SK-N-SH (cell line): ENCODE measurements at regions not wholly inside any gene's neighbourhood (a gene's known extent, or its start where the extent isn't known, plus 50 kb on each side); places are given as distances from the start of the nearest gene placed in this dataset.

Experiments used
- CTCF ChIA-PET: fragments of 300-600, 350-600 bp; formaldehyde crosslinking; extraction: SDS; loops from one replicate; lab custom pipeline; 2021; lab: Yijun Ruan, JAX
- POLR2A ChIA-PET: fragments of 350-600 bp; sonication (Branson Sonifier 250); formaldehyde crosslinking; extraction: SDS; loops from one replicate; lab custom pipeline; 2020; ENCODE audit warnings: antibody characterized with exemption, inconsistent platforms; lab: Yijun Ruan, JAX
- DNase-seq: peaks from one replicate; pipeline ENCODE4 v3.0.0; 2012
- H2AFZ ChIP-seq: fragments of 200-600 bp; sonication (generic); 2 replicates; pipeline ENCODE4 v1.8.1; 2016; ENCODE audit warnings: antibody characterized with exemption, mild to moderate bottlenecking, low read depth
- H3F3A ChIP-seq: fragments of 200-600 bp; sonication (generic); replicated peaks from 2 replicates; pipeline ENCODE3; 2016; ENCODE audit warnings: antibody characterized with exemption, mild to moderate bottlenecking; ENCODE audit not compliant: insufficient read depth
- H3K27ac ChIP-seq, 2 experiments: fragments of 200-500 bp in 1 of 2; fragments of 200-600 bp in 1 of 2; sonication (Bioruptor generic) in 1 of 2; sonication (generic), shearing (Covaris generic) in 1 of 2; 2 replicates each; pipeline versions ENCODE4 v1.5.1 to v1.6.1; 2014 to 2016; ENCODE audit warnings: low read depth in 2 of 2, inconsistent platforms in 1 of 2, low read length in 1 of 2, mild to moderate bottlenecking in 1 of 2, mixed read lengths in 1 of 2
- H3K27me3 ChIP-seq: fragments of 200-600 bp; sonication (generic), shearing (Covaris generic); 2 replicates; pipeline ENCODE4 v1.6.1; 2016; ENCODE audit warnings: mixed run types; ENCODE audit not compliant: insufficient read depth
- H3K36me3 ChIP-seq, 2 experiments: fragments of 200-500 bp in 1 of 2; fragments of 200-600 bp in 1 of 2; sonication (Bioruptor generic) in 1 of 2; sonication (generic) in 1 of 2; replicated peaks in 1 of 2; 2 replicates each; pipeline versions ENCODE3 to v1.5.1; 2014 to 2016; ENCODE audit warnings: low read length in 1 of 2, mild to moderate bottlenecking in 1 of 2; ENCODE audit not compliant: insufficient read depth in 2 of 2, control insufficient read depth in 1 of 2
- H3K4me1 ChIP-seq, 2 experiments: fragments of 200-500 bp in 1 of 2; fragments of 200-600 bp in 1 of 2; sonication (Bioruptor generic) in 1 of 2; sonication (generic), shearing (Covaris generic) in 1 of 2; 2 replicates each; pipeline versions ENCODE4 v1.5.1 to v1.6.1; 2014 to 2016; ENCODE audit warnings: low read depth in 1 of 2, low read length in 1 of 2, mixed run types in 1 of 2; ENCODE audit not compliant: insufficient read depth in 2 of 2, control insufficient read depth in 1 of 2
- H3K4me2 ChIP-seq: fragments of 200-600 bp; sonication (generic), shearing (Covaris generic); 2 replicates; pipeline ENCODE4 v1.6.1; 2017; ENCODE audit warnings: mixed run types
- H3K4me3 ChIP-seq, 2 experiments: fragments of 200-500 bp in 1 of 2; fragments of 200-600 bp in 1 of 2; sonication (Bioruptor generic) in 1 of 2; sonication (generic), shearing (Covaris generic) in 1 of 2; 2 replicates each; pipeline versions ENCODE4 v1.5.1 to v1.8.1; 2014 to 2016; ENCODE audit warnings: low read depth in 2 of 2, inconsistent platforms in 1 of 2, low read length in 1 of 2, mild to moderate bottlenecking in 1 of 2, mixed read lengths in 1 of 2, moderate library complexity in 1 of 2
- H3K79me2 ChIP-seq: fragments of 200-600 bp; sonication (generic); 2 replicates; pipeline ENCODE4 v1.8.1; 2017; ENCODE audit warnings: mild to moderate bottlenecking; ENCODE audit not compliant: insufficient read depth
- H3K9ac ChIP-seq: fragments of 200-600 bp; sonication (generic); 2 replicates; pipeline ENCODE4 v1.6.1; 2017; ENCODE audit warnings: mixed run types
- H3K9me2 ChIP-seq: fragments of 200-600 bp; sonication (generic); 2 replicates; pipeline ENCODE4 v1.6.1; 2017; ENCODE audit warnings: mixed run types
- H3K9me3 ChIP-seq: fragments of 200-600 bp; sonication (generic); 2 replicates; pipeline ENCODE4 v1.6.1; 2017; ENCODE audit warnings: mixed run types, mild to moderate bottlenecking, moderate library complexity
- H4K20me1 ChIP-seq: fragments of 200-600 bp; sonication (generic); 2 replicates; pipeline ENCODE4 v1.6.1; 2017; ENCODE audit warnings: mild to moderate bottlenecking, mixed run types; ENCODE audit not compliant: insufficient read depth
- CHD2 ChIP-seq: fragments of 150-350 bp; IDR thresholded peaks from 2 replicates; pipeline ENCODE4 v1.6.1; 2018; ENCODE audit warnings: low read length; ENCODE audit not compliant: partially characterized antibody
- EP300 ChIP-seq, 2 experiments: IDR thresholded peaks; 2 replicates each; pipeline versions ENCODE4 v1.4.0 to v1.6.1; 2012; ENCODE audit warnings: borderline replicate concordance in 1 of 2, low read depth in 1 of 2, low read length in 1 of 2
- EZH2phosphoT487 ChIP-seq: fragments of 200-600 bp; sonication (generic); IDR thresholded peaks from 2 replicates; pipeline ENCODE4 v1.6.1; 2017; ENCODE audit warnings: low read depth, mixed run types, mild to moderate bottlenecking, antibody characterized with exemption, moderate library complexity, borderline replicate concordance
- FOSL2 ChIP-seq: IDR thresholded peaks from 2 replicates; pipeline ENCODE4 v1.4.0; 2012; ENCODE audit warnings: low read depth, mild to moderate bottlenecking, moderate library complexity, borderline replicate concordance
- FOXM1 ChIP-seq: IDR thresholded peaks from 2 replicates; pipeline ENCODE4 v1.4.0; 2012; ENCODE audit warnings: low read depth, mild to moderate bottlenecking
- GABPA ChIP-seq: IDR thresholded peaks from 2 replicates; pipeline ENCODE4 v1.4.0; 2012; ENCODE audit warnings: low read depth, mild to moderate bottlenecking
- MXI1 ChIP-seq: IDR thresholded peaks from 2 replicates; pipeline ENCODE4 v1.6.1; 2012; ENCODE audit warnings: mild to moderate bottlenecking, low read depth, low read length, improper control_type of control experiment
- POLR2AphosphoS5 ChIP-seq: IDR thresholded peaks from 2 replicates; pipeline ENCODE4 v1.6.1; 2012; ENCODE audit warnings: low read depth, low read length
- RAD21 ChIP-seq: IDR thresholded peaks from 2 replicates; pipeline ENCODE4 v1.6.1; 2012; ENCODE audit warnings: mild to moderate bottlenecking, low read length
- RCOR1 ChIP-seq: fragments of 150-350 bp; IDR thresholded peaks from 2 replicates; pipeline ENCODE4 v1.6.1; 2017; ENCODE audit warnings: antibody characterized with exemption, low read length
- RFX5 ChIP-seq: IDR thresholded peaks from 2 replicates; pipeline ENCODE4 v1.6.1; 2012; ENCODE audit warnings: mild to moderate bottlenecking, improper control_type of control experiment, low read length
- RXRA ChIP-seq: IDR thresholded peaks from 2 replicates; pipeline ENCODE4 v1.4.0; 2012; ENCODE audit warnings: low read depth, mild to moderate bottlenecking, borderline replicate concordance
- SIN3A ChIP-seq: IDR thresholded peaks from 2 replicates; pipeline ENCODE4 v1.6.1; 2012; ENCODE audit warnings: low read depth, mild to moderate bottlenecking, low read length, moderate library complexity, borderline replicate concordance
- SMC3 ChIP-seq: IDR thresholded peaks from 2 replicates; pipeline ENCODE4 v1.6.1; 2012; ENCODE audit warnings: low read depth, low read length, improper control_type of control experiment
- TAF1 ChIP-seq: IDR thresholded peaks from 2 replicates; pipeline ENCODE4 v1.6.1; 2012; ENCODE audit warnings: low read depth, mild to moderate bottlenecking, low read length, moderate library complexity, borderline replicate concordance
- TCF12 ChIP-seq: IDR thresholded peaks from 2 replicates; pipeline ENCODE4 v1.4.0; 2012
- TEAD4 ChIP-seq: IDR thresholded peaks from 2 replicates; pipeline ENCODE4 v1.4.0; 2012; ENCODE audit warnings: mild to moderate bottlenecking, borderline replicate concordance; ENCODE audit not compliant: insufficient read depth
- YY1 ChIP-seq: IDR thresholded peaks from 2 replicates; pipeline ENCODE4 v1.4.0; 2012; ENCODE audit warnings: low read depth, mild to moderate bottlenecking
- WGBS: methylation state at CpG from one replicate; pipeline ENCODE4 v1.1.6; 2017; ENCODE audit warnings: low lambda C conversion rate; 5-methylcytosine and 5-hydroxymethylcytosine counted together
- TF ChIP-seq, protein P1 (sequence below): fragments of 150-350 bp; IDR thresholded peaks from 2 replicates; pipeline ENCODE4 v1.6.1; 2017; ENCODE audit warnings: antibody characterized with exemption, low read length, low read depth, borderline replicate concordance
- TF ChIP-seq, protein P2 (sequence below): fragments of 150-350 bp; IDR thresholded peaks from 2 replicates; pipeline ENCODE4 v1.6.1; 2016; ENCODE audit warnings: mild to moderate bottlenecking, low read depth, low read length
- TF ChIP-seq, protein P3 (sequence below): IDR thresholded peaks from 2 replicates; pipeline ENCODE4; 2012

DNA sequence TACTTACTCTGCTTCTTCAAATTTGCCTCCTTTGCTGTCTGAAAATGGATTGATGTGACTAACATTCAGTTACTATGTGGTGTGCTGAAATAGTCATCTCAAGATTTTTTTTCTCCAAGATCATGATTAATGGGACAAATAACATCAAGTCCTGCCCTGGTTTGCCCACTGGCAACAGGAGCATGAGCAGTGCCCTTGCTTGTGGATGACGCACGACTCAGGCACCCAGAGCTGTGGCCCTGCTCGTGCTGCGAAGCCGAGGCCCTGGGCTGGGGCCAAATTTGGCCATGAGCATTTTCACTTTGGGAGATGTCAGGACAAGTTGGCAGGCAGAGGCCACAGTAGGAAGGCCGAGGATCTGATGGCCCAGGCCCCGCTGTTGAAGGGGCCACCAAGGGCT lies 239.8 kb upstream of the IGFBP3 start (continued):
- TF ChIP-seq, protein P1, sequence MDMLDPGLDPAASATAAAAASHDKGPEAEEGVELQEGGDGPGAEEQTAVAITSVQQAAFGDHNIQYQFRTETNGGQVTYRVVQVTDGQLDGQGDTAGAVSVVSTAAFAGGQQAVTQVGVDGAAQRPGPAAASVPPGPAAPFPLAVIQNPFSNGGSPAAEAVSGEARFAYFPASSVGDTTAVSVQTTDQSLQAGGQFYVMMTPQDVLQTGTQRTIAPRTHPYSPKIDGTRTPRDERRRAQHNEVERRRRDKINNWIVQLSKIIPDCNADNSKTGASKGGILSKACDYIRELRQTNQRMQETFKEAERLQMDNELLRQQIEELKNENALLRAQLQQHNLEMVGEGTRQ: no peak
- no peak for TF ChIP-seq EZH2phosphoT487

DNA sequence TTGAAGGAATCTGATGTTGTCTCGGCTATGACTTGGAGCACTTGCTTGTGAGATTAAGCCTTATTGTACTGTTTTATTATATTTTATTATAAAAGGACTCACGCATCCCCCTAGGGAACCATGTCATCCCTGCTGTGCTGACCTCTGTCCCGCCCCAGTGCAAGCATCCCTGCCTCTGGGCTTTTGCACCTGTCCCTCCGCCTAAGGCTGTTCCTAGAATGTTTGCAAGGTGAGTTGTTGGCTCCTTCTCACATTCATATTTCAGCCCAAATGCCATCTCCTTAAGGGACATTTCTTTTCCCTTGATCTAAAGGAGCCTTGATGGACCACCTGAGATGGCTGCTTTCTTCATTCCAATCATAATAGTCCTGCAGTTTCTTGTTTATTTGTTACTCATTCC lies 236.9 kb upstream of the IGFBP3 start:
- no peak for DNase-seq
- Histone ChIP-seq H3K9me2 (no peaks in the 10 kb centered on the region), H3K9ac (no peak overlapping the region), H3K9me3 (no peaks in the 10 kb centered on the region), H3K4me2 (no peak overlapping the region), H2AFZ (no peak overlapping the region), H3K79me2 (no peaks in the 10 kb centered on the region), H3K4me1 (peaks cover 0 to 13% of the 10 kb centered on the region in 2 experiments; a peak in 3 of 4 replicates), H3K27ac (no peak overlapping the region), H3K36me3 (no peaks in the 10 kb centered on the region), H3K27me3 (no peaks in the 10 kb centered on the region), H4K20me1 (no peaks in the 10 kb centered on the region), H3K4me3 (no peak overlapping the region), H3F3A (peaks cover 5% of the 10 kb centered on the region)
- POLR2A ChIA-PET: no interaction called here
- TF ChIP-seq YY1: no peak
- no peak for TF ChIP-seq POLR2AphosphoS5
- TF ChIP-seq TAF1: no peak
- no peak for TF ChIP-seq RCOR1
- no peak for TF ChIP-seq SIN3A
- no peak for TF ChIP-seq FOSL2
- TF ChIP-seq RFX5: no peak
- TF ChIP-seq, protein P2, sequence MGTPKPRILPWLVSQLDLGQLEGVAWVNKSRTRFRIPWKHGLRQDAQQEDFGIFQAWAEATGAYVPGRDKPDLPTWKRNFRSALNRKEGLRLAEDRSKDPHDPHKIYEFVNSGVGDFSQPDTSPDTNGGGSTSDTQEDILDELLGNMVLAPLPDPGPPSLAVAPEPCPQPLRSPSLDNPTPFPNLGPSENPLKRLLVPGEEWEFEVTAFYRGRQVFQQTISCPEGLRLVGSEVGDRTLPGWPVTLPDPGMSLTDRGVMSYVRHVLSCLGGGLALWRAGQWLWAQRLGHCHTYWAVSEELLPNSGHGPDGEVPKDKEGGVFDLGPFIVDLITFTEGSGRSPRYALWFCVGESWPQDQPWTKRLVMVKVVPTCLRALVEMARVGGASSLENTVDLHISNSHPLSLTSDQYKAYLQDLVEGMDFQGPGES: no peak
- TF ChIP-seq FOXM1: no peak
- TF ChIP-seq SMC3: no peak
- TF ChIP-seq, protein P1: no peak
- TF ChIP-seq RAD21: no peak
- no peak for TF ChIP-seq TEAD4
- TF ChIP-seq, protein P3, sequence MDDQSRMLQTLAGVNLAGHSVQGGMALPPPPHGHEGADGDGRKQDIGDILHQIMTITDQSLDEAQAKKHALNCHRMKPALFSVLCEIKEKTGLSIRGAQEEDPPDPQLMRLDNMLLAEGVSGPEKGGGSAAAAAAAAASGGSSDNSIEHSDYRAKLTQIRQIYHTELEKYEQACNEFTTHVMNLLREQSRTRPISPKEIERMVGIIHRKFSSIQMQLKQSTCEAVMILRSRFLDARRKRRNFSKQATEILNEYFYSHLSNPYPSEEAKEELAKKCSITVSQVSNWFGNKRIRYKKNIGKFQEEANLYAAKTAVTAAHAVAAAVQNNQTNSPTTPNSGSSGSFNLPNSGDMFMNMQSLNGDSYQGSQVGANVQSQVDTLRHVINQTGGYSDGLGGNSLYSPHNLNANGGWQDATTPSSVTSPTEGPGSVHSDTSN: no peak
- TF ChIP-seq TCF12: no peak
- TF ChIP-seq RXRA: no peak
- no peak for TF ChIP-seq EP300 (IDR thresholded peaks at IDR 0.05; ENCODE audit: borderline replicate concordance in 1 of 2, low read depth in 1 of 2, low read length in 1 of 2)
- TF ChIP-seq MXI1: no peak
- TF ChIP-seq CHD2: no peak
- no peak for TF ChIP-seq GABPA
- CTCF ChIA-PET: no interaction called here
- 84% methylated on average over 4 of the region's 4 CpGs for WGBS
